HEK293 (cell line): ENCODE measurements at regions not wholly inside any gene's neighbourhood (a gene's known extent, or its start where the extent isn't known, plus 50 kb on each side); places are given as distances from the start of the nearest gene placed in this dataset.

Experiments used
- CTCF ChIA-PET: fragments of 350-600 bp; formaldehyde crosslinking; extraction: SDS; loops from one replicate; lab custom pipeline; 2021; ENCODE audit warnings: antibody characterized with exemption; lab: Yijun Ruan, JAX
- POLR2A ChIA-PET: fragments of 300-600 bp; formaldehyde crosslinking; extraction: SDS; loops from one replicate; lab custom pipeline; 2020; ENCODE audit warnings: antibody characterized with exemption, inconsistent platforms; lab: Yijun Ruan, JAX
- H3K27ac ChIP-seq: fragments of 200-500 bp; sonication (Bioruptor generic); 2 replicates; pipeline ENCODE4 v1.5.1; 2014; ENCODE audit warnings: low read depth, low read length, control low read depth, inconsistent platforms; ENCODE audit errors: extremely low read depth
- H3K36me3 ChIP-seq, 2 experiments: fragments of 200-500 bp in 1 of 2; sonication (Bioruptor generic) in 1 of 2; 1 replicate in 1 of 2; 2 replicates in 1 of 2; pipeline ENCODE4 v1.5.1; 2014 to 2017; ENCODE audit warnings: inconsistent platforms in 2 of 2, low read length in 2 of 2; ENCODE audit not compliant: control insufficient read depth in 2 of 2, insufficient read depth in 1 of 2
- H3K4me1 ChIP-seq: fragments of 200-500 bp; sonication (Bioruptor generic); 2 replicates; pipeline ENCODE4 v1.5.1; 2014; ENCODE audit warnings: mild to moderate bottlenecking, low read length, inconsistent platforms; ENCODE audit not compliant: control insufficient read depth, insufficient read depth
- H3K4me3 ChIP-seq: 2 replicates; pipeline ENCODE4 v1.5.1; 2011; ENCODE audit warnings: low read depth, mild to moderate bottlenecking, control low read depth, low read length, moderate library complexity
- H3K9me3 ChIP-seq: fragments of 200-500 bp; sonication (Bioruptor generic); 2 replicates; pipeline ENCODE4 v1.5.1; 2014; ENCODE audit warnings: low read depth, low read length, inconsistent platforms; ENCODE audit not compliant: control insufficient read depth, insufficient read depth
- BCL11B ChIP-seq: fragments of 450-650 bp; formaldehyde crosslinking; IDR thresholded peaks from 2 replicates; pipeline ENCODE4 v1.5.1; 2016; ENCODE audit warnings: low read depth, missing biosample characterization, missing genetic modification characterization
- HOXA7 ChIP-seq: sonication (generic); formaldehyde crosslinking; IDR thresholded peaks from 2 replicates; pipeline ENCODE4 v1.8.1; 2022; ENCODE audit warnings: missing genetic modification reagents, borderline replicate concordance
- KLF7 ChIP-seq: fragments of 450-650 bp; formaldehyde crosslinking; IDR thresholded peaks from 2 replicates; pipeline ENCODE4 v1.5.1; 2016; ENCODE audit warnings: missing biosample characterization, missing genetic modification characterization, borderline replicate concordance
- OSR2 ChIP-seq: fragments of 450-650 bp; formaldehyde crosslinking; IDR thresholded peaks from 2 replicates; pipeline ENCODE4 v1.5.1; 2016; ENCODE audit warnings: missing biosample characterization, missing genetic modification characterization
- PRDM1 ChIP-seq: fragments of 450-650 bp; formaldehyde crosslinking; IDR thresholded peaks from 2 replicates; pipeline ENCODE4; 2016; ENCODE audit warnings: missing biosample characterization, missing genetic modification characterization
- SP7 ChIP-seq: fragments of 450-650 bp; formaldehyde crosslinking; IDR thresholded peaks from 2 replicates; pipeline ENCODE4 v1.5.1; 2016; ENCODE audit warnings: missing biosample characterization, missing genetic modification characterization
- ZBTB20 ChIP-seq: fragments of 450-650 bp; formaldehyde crosslinking; IDR thresholded peaks from 2 replicates; pipeline ENCODE4 v1.5.1; 2016; ENCODE audit warnings: missing biosample characterization, missing genetic modification characterization
- ZNF112 ChIP-seq: fragments of 450-650 bp; formaldehyde crosslinking; IDR thresholded peaks from 2 replicates; pipeline ENCODE4 v1.5.0; 2017; ENCODE audit warnings: missing biosample characterization, missing genetic modification characterization
- ZNF138 ChIP-seq: fragments of 450-650 bp; formaldehyde crosslinking; IDR thresholded peaks from 2 replicates; pipeline ENCODE4 v1.5.1; 2016; ENCODE audit warnings: missing biosample characterization, missing genetic modification characterization, borderline replicate concordance
- ZNF155 ChIP-seq: fragments of 450-650 bp; formaldehyde crosslinking; IDR thresholded peaks from 2 replicates; pipeline ENCODE4 v1.5.1; 2016; ENCODE audit warnings: missing biosample characterization, missing genetic modification characterization
- ZNF266 ChIP-seq: fragments of 450-650 bp; formaldehyde crosslinking; IDR thresholded peaks from 2 replicates; pipeline ENCODE4 v1.5.1; 2016; ENCODE audit warnings: missing biosample characterization, missing genetic modification characterization, low read depth
- ZNF324 ChIP-seq: fragments of 450-650 bp; formaldehyde crosslinking; IDR thresholded peaks from 2 replicates; pipeline ENCODE4 v1.5.1; 2016; ENCODE audit warnings: missing biosample characterization, missing genetic modification characterization
- ZNF341 ChIP-seq: fragments of 450-650 bp; formaldehyde crosslinking; IDR thresholded peaks from 2 replicates; pipeline ENCODE4; 2016; ENCODE audit warnings: low read depth, missing biosample characterization, missing genetic modification characterization
- ZNF473 ChIP-seq: fragments of 450-650 bp; formaldehyde crosslinking; IDR thresholded peaks from 2 replicates; pipeline ENCODE4 v1.5.1; 2017; ENCODE audit warnings: missing biosample characterization, missing genetic modification characterization
- ZNF747 ChIP-seq: fragments of 450-650 bp; formaldehyde crosslinking; IDR thresholded peaks from 2 replicates; pipeline ENCODE4 v1.5.1; 2016; ENCODE audit warnings: missing biosample characterization, missing genetic modification characterization
- TF ChIP-seq, protein P1 (sequence below): fragments of 450-650 bp; formaldehyde crosslinking; IDR thresholded peaks from 2 replicates; pipeline ENCODE4 v1.5.1; 2016; ENCODE audit warnings: missing biosample characterization, missing genetic modification characterization
- TF ChIP-seq, protein P2 (sequence below): fragments of 450-650 bp; formaldehyde crosslinking; conservative IDR thresholded peaks from 2 replicates; pipeline ENCODE4 v1.5.1; 2016; ENCODE audit warnings: low read depth, missing biosample characterization, missing genetic modification characterization
- TF ChIP-seq, protein P3 (sequence below): fragments of 450-650 bp; formaldehyde crosslinking; IDR thresholded peaks from 2 replicates; pipeline ENCODE4 v1.5.1; 2016; ENCODE audit warnings: missing biosample characterization, missing genetic modification characterization, low read depth
- TF ChIP-seq, protein P4 (sequence below): fragments of 450-650 bp; formaldehyde crosslinking; IDR thresholded peaks from 2 replicates; pipeline ENCODE4 v1.5.1; 2016; ENCODE audit warnings: missing biosample characterization, missing genetic modification characterization
- TF ChIP-seq, protein P5 (sequence below): fragments of 450-650 bp; formaldehyde crosslinking; IDR thresholded peaks from 2 replicates; pipeline ENCODE4 v1.5.1; 2016; ENCODE audit warnings: missing biosample characterization, missing genetic modification characterization

DNA sequence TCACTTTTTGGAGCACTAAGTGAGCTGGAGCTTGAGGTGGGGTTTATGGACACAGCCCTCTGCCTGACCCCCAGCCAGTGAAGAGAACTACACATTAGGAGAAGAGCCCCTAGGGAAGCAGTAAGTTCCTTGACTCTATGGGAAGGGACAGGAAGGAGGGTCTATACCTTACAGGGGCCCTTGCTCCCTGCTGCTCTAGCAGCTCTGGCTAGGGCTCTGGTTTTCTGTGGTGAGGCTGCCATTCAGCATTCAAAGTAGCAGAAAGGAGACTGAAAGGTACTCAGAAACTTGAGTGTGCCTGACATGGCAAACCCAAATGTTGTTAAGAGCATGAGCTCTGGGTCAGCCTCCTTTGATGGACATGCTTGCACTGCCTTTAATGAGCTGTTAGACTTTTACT, 144.0 kb upstream of the KIT start:
- H3K36me3 ChIP-seq = no peaks in the 10 kb centered on the region
- H3K4me3 ChIP-seq = no peak overlapping the region
- TF ChIP-seq ZBTB20 (tag by site-specific recombination) = no peak
- TF ChIP-seq, protein P1, sequence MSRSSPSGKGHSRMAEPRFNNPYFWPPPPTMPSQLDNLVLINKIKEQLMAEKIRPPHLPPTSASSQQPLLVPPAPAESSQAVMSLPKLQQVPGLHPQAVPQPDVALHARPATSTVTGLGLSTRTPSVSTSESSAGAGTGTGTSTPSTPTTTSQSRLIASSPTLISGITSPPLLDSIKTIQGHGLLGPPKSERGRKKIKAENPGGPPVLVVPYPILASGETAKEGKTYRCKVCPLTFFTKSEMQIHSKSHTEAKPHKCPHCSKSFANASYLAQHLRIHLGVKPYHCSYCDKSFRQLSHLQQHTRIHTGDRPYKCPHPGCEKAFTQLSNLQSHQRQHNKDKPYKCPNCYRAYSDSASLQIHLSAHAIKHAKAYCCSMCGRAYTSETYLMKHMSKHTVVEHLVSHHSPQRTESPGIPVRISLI = no peak
- TF ChIP-seq ZNF266 = no peak
- TF ChIP-seq, protein P2, sequence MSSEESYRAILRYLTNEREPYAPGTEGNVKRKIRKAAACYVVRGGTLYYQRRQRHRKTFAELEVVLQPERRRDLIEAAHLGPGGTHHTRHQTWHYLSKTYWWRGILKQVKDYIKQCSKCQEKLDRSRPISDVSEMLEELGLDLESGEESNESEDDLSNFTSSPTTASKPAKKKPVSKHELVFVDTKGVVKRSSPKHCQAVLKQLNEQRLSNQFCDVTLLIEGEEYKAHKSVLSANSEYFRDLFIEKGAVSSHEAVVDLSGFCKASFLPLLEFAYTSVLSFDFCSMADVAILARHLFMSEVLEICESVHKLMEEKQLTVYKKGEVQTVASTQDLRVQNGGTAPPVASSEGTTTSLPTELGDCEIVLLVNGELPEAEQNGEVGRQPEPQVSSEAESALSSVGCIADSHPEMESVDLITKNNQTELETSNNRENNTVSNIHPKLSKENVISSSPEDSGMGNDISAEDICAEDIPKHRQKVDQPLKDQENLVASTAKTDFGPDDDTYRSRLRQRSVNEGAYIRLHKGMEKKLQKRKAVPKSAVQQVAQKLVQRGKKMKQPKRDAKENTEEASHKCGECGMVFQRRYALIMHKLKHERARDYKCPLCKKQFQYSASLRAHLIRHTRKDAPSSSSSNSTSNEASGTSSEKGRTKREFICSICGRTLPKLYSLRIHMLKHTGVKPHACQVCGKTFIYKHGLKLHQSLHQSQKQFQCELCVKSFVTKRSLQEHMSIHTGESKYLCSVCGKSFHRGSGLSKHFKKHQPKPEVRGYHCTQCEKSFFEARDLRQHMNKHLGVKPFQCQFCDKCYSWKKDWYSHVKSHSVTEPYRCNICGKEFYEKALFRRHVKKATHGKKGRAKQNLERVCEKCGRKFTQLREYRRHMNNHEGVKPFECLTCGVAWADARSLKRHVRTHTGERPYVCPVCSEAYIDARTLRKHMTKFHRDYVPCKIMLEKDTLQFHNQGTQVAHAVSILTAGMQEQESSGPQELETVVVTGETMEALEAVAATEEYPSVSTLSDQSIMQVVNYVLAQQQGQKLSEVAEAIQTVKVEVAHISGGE (tag by site-specific recombination) = no peak
- no peak for TF ChIP-seq ZNF747 (tag by site-specific recombination)
- TF ChIP-seq OSR2 (tag by site-specific recombination) = no peak
- TF ChIP-seq KLF7 (tag by site-specific recombination) = no peak
- no peak overlapping the region for H3K27ac ChIP-seq
- H3K4me1 ChIP-seq = no peaks in the 10 kb centered on the region
- ChIA-PET POLR2A (no interaction called here), CTCF (no interaction called here)
- no peaks in the 10 kb centered on the region for H3K9me3 ChIP-seq

DNA sequence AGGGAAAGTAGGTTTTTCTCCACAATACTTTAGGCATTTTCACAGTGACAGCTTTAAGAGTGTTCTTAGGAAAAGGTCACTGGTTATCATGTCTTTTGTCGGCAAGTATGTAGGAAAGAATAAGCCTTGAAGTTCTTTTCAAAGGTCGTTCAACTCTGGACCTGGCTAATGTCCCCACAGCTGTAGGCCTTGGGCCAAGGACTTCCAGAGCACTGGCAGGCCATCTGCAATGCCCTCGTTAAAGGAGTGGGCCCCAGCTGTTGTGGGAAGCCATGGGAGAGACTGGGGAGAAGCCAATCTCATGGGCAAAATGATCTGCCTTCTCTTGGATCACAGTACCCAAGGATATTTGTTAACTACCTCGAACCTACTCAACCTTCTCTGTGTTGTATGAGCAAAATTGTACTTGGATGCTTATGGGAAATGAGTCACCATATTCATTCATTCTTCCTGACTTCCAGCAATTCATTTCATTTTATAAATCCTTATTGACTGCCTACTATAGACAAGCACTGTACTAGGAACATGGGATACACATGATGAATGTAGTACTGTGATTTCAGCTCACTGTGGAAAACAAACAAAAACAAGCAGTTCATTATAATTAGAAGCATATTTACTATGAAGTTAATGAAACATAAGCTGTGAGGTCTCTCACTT, 141.1 kb upstream of the KIT start:
- Histone ChIP-seq H3K36me3 (no peaks in the 10 kb centered on the region), H3K27ac (no peak overlapping the region), H3K4me1 (no peaks in the 10 kb centered on the region), H3K4me3 (no peak overlapping the region), H3K9me3 (no peaks in the 10 kb centered on the region)
- CTCF ChIA-PET = no interaction called here
- TF ChIP-seq ZNF138 = no peak
- no peak for TF ChIP-seq ZNF324 (tag by site-specific recombination)
- TF ChIP-seq, protein P3, sequence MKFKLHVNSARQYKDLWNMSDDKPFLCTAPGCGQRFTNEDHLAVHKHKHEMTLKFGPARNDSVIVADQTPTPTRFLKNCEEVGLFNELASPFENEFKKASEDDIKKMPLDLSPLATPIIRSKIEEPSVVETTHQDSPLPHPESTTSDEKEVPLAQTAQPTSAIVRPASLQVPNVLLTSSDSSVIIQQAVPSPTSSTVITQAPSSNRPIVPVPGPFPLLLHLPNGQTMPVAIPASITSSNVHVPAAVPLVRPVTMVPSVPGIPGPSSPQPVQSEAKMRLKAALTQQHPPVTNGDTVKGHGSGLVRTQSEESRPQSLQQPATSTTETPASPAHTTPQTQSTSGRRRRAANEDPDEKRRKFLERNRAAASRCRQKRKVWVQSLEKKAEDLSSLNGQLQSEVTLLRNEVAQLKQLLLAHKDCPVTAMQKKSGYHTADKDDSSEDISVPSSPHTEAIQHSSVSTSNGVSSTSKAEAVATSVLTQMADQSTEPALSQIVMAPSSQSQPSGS (tag by site-specific recombination) = no peak
- no peak for TF ChIP-seq BCL11B
- TF ChIP-seq ZNF112 (tag by site-specific recombination) = no peak
- TF ChIP-seq SP7 (tag by site-specific recombination) = no peak
- no peak for TF ChIP-seq HOXA7 (CRISPR knock-in tag)
- TF ChIP-seq ZNF473 (tag by site-specific recombination) = no peak
- TF ChIP-seq ZNF155 (tag by site-specific recombination) = no peak
- TF ChIP-seq, protein P4, sequence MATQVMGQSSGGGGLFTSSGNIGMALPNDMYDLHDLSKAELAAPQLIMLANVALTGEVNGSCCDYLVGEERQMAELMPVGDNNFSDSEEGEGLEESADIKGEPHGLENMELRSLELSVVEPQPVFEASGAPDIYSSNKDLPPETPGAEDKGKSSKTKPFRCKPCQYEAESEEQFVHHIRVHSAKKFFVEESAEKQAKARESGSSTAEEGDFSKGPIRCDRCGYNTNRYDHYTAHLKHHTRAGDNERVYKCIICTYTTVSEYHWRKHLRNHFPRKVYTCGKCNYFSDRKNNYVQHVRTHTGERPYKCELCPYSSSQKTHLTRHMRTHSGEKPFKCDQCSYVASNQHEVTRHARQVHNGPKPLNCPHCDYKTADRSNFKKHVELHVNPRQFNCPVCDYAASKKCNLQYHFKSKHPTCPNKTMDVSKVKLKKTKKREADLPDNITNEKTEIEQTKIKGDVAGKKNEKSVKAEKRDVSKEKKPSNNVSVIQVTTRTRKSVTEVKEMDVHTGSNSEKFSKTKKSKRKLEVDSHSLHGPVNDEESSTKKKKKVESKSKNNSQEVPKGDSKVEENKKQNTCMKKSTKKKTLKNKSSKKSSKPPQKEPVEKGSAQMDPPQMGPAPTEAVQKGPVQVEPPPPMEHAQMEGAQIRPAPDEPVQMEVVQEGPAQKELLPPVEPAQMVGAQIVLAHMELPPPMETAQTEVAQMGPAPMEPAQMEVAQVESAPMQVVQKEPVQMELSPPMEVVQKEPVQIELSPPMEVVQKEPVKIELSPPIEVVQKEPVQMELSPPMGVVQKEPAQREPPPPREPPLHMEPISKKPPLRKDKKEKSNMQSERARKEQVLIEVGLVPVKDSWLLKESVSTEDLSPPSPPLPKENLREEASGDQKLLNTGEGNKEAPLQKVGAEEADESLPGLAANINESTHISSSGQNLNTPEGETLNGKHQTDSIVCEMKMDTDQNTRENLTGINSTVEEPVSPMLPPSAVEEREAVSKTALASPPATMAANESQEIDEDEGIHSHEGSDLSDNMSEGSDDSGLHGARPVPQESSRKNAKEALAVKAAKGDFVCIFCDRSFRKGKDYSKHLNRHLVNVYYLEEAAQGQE = no peak
- no peak for TF ChIP-seq PRDM1
- TF ChIP-seq ZNF341 (tag by site-specific recombination) = no peak
- TF ChIP-seq, protein P5, sequence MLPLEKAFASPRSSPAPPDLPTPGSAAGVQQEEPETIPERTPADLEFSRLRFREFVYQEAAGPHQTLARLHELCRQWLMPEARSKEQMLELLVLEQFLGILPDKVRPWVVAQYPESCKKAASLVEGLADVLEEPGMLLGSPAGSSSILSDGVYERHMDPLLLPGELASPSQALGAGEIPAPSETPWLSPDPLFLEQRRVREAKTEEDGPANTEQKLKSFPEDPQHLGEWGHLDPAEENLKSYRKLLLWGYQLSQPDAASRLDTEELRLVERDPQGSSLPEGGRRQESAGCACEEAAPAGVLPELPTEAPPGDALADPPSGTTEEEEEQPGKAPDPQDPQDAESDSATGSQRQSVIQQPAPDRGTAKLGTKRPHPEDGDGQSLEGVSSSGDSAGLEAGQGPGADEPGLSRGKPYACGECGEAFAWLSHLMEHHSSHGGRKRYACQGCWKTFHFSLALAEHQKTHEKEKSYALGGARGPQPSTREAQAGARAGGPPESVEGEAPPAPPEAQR = no peak
- POLR2A ChIA-PET = no interaction called here
